GM23338 (cell line): ENCODE measurements at regions not wholly inside any gene's neighbourhood (a gene's known extent, or its start where the extent isn't known, plus 50 kb on each side); places are given as distances from the start of the nearest gene placed in this dataset.

ENCODE experiments used
- ATAC-seq: fragments of 200-7000 bp; cut with Tn5 transposase; 3 replicates; pipeline ENCODE4 v1.9.1; 2020
- DNase-seq: peaks from one replicate; pipeline ENCODE4 v3.0.0-alpha.2; 2015; ENCODE audit warnings: low spot score
- H2AFZ ChIP-seq: fragments of 200-600 bp; sonication (generic); 2 replicates; pipeline ENCODE4 v1.8.0; 2016; ENCODE audit warnings: antibody characterized with exemption, mild to moderate bottlenecking, moderate library complexity
- H3F3A ChIP-seq: fragments of 200-600 bp; sonication (generic); replicated peaks from 2 replicates; pipeline ENCODE4 v1.8.0; 2017; ENCODE audit warnings: antibody characterized with exemption, mixed run types, low read depth
- H3K27ac ChIP-seq: fragments of 200-600 bp; sonication (generic); 2 replicates; pipeline ENCODE4 v1.6.1; 2016; ENCODE audit warnings: low read depth
- H3K27me3 ChIP-seq: fragments of 200-600 bp; sonication (generic); 2 replicates; pipeline ENCODE4 v1.8.0; 2016; ENCODE audit warnings: mild to moderate bottlenecking, mixed run types, moderate library complexity; ENCODE audit not compliant: insufficient read depth
- H3K36me3 ChIP-seq: fragments of 200-600 bp; sonication (generic); 2 replicates; pipeline ENCODE4 v1.8.0; 2016; ENCODE audit warnings: mild to moderate bottlenecking; ENCODE audit not compliant: insufficient read depth
- H3K4me1 ChIP-seq: fragments of 200-600 bp; sonication (generic); 2 replicates; pipeline ENCODE4 v1.8.0; 2016; ENCODE audit warnings: mild to moderate bottlenecking, moderate library complexity; ENCODE audit not compliant: insufficient read depth
- H3K4me2 ChIP-seq: fragments of 200-600 bp; sonication (generic); 2 replicates; pipeline ENCODE4 v1.7.1; 2017; ENCODE audit warnings: mixed run types
- H3K4me3 ChIP-seq: fragments of 200-600 bp; sonication (generic); 2 replicates; pipeline ENCODE4 v1.6.1; 2016; ENCODE audit warnings: mixed run types
- H3K79me2 ChIP-seq: fragments of 200-600 bp; sonication (generic); replicated peaks from 2 replicates; pipeline ENCODE4 v1.8.0; 2017; ENCODE audit warnings: mild to moderate bottlenecking; ENCODE audit not compliant: insufficient read depth
- H3K9me2 ChIP-seq: fragments of 200-600 bp; sonication (generic); 2 replicates; pipeline ENCODE4 v1.8.0; 2017; ENCODE audit not compliant: insufficient read depth
- H4K20me1 ChIP-seq: fragments of 200-600 bp; sonication (generic); replicated peaks from 2 replicates; pipeline ENCODE4 v1.8.0; 2017; ENCODE audit warnings: mild to moderate bottlenecking; ENCODE audit not compliant: insufficient read depth
- H3K27ac Mint-ChIP-seq: 2 replicates; pipeline ENCODE4 v1.8.0; 2020; ENCODE audit warnings: inconsistent platforms, mild to moderate bottlenecking, moderate library complexity, mixed read lengths
- H3K27me3 Mint-ChIP-seq: 3 replicates; pipeline ENCODE4 v1.8.0; 2022; ENCODE audit warnings: low read depth, mild to moderate bottlenecking, moderate library complexity, mixed read lengths, inconsistent platforms; ENCODE audit not compliant: insufficient read depth, poor library complexity
- H3K36me3 Mint-ChIP-seq: 3 replicates; pipeline ENCODE4 v1.8.0; 2021; ENCODE audit warnings: low read depth, mild to moderate bottlenecking, inconsistent platforms, moderate library complexity, mixed read lengths
- H3K4me1 Mint-ChIP-seq: 3 replicates; pipeline ENCODE4 v1.8.0; 2020; ENCODE audit warnings: mild to moderate bottlenecking, inconsistent platforms, mixed read lengths
- H3K4me3 Mint-ChIP-seq: 3 replicates; pipeline ENCODE4 v1.8.0; 2021; ENCODE audit warnings: moderate library complexity, mild to moderate bottlenecking, inconsistent platforms, mixed read lengths
- H3K9me3 Mint-ChIP-seq: 3 replicates; pipeline ENCODE4 v1.8.0; 2020; ENCODE audit warnings: moderate library complexity, mild to moderate bottlenecking, inconsistent platforms, mixed read lengths
- EZH2 ChIP-seq: fragments of 200-600 bp; sonication (generic); IDR thresholded peaks from one replicate; pipeline ENCODE4 v1.8.0; 2017; ENCODE audit warnings: antibody characterized with exemption, mild to moderate bottlenecking, low read depth; ENCODE audit not compliant: unreplicated experiment
- EZH2phosphoT487 ChIP-seq: fragments of 200-600 bp; sonication (generic); IDR thresholded peaks from one replicate; pipeline ENCODE4 v1.8.1; 2018; ENCODE audit warnings: antibody characterized with exemption; ENCODE audit not compliant: unreplicated experiment
- NANOG ChIP-seq: IDR thresholded peaks from 2 replicates; pipeline ENCODE4 v1.6.1; 2016; ENCODE audit warnings: antibody characterized with exemption, borderline replicate concordance
- POLR2AphosphoS5 ChIP-seq: IDR thresholded peaks from 2 replicates; pipeline ENCODE4 v1.6.1; 2016; ENCODE audit warnings: antibody characterized with exemption, low read depth
- TF ChIP-seq, protein P1 (sequence below): IDR thresholded peaks from 2 replicates; pipeline ENCODE4 v1.6.1; 2016; ENCODE audit warnings: antibody characterized with exemption
- TF ChIP-seq, protein P2 (sequence below): fragments of 250-450 bp; sonication (Bioruptor Pico); IDR thresholded peaks from 2 replicates; pipeline ENCODE4 v1.5.0; 2020; ENCODE audit warnings: mild to moderate bottlenecking, moderate library complexity
- TF ChIP-seq, protein P3 (sequence below), 2 experiments: fragments of 200-600 bp in 1 of 2; sonication (generic) in 1 of 2; conservative IDR thresholded peaks; 2 replicates each; pipeline versions ENCODE4 v1.5.1 to v1.6.1; 2016 to 2017; ENCODE audit warnings: antibody characterized with exemption in 2 of 2, low read depth in 2 of 2, mild to moderate bottlenecking in 2 of 2, moderate library complexity in 1 of 2

DNA sequence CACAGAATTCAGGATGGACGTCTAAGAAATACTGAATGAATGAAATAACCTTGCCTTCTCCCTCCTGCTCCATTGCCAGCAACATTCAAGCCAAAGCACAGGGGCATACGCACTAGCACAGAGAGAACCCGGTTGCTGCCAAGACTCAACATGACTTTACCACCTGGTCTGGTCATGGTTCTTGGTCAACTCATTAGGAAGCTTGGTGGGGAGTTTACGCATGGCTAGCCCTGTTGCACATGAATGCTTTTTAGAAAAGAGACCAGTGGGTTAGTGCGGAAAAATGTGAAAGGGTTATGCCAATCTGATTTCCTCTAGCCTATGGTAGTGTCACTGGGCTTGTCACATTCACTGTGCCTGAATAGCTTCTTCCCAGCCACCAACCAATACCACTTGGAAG, 187.6 kb upstream of the NEBL start:
- no peaks in the 10 kb centered on the region for H3K4me1 ChIP-seq
- Mint-ChIP-seq H3K4me3 (no peak overlapping the region), H3K9me3 (no peaks in the 10 kb centered on the region), H3K27ac (no peak overlapping the region), H3K27me3 (no peaks in the 10 kb centered on the region), H3K4me1 (no peaks in the 10 kb centered on the region; the same call in 2 of the 3 replicates), H3K36me3 (no peaks in the 10 kb centered on the region)
- 0 out of 2 replicates have a peak, but pooled peaks cover 5% of the 10 kb centered on the region for H3K9me2 ChIP-seq
- no peaks in the 10 kb centered on the region for H3K36me3 ChIP-seq
- H3K4me2 ChIP-seq: no peak overlapping the region
- no peaks in the 10 kb centered on the region for H3K27me3 ChIP-seq
- H3F3A ChIP-seq: no peaks in the 10 kb centered on the region
- H3K4me3 ChIP-seq: no peak overlapping the region
- no peak for DNase-seq
- no peaks in the 10 kb centered on the region for H3K79me2 ChIP-seq
- no peaks in the 10 kb centered on the region for H4K20me1 ChIP-seq
- TF ChIP-seq EZH2: no peak
- TF ChIP-seq, protein P1, sequence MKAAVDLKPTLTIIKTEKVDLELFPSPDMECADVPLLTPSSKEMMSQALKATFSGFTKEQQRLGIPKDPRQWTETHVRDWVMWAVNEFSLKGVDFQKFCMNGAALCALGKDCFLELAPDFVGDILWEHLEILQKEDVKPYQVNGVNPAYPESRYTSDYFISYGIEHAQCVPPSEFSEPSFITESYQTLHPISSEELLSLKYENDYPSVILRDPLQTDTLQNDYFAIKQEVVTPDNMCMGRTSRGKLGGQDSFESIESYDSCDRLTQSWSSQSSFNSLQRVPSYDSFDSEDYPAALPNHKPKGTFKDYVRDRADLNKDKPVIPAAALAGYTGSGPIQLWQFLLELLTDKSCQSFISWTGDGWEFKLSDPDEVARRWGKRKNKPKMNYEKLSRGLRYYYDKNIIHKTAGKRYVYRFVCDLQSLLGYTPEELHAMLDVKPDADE: no peak
- TF ChIP-seq, protein P2, sequence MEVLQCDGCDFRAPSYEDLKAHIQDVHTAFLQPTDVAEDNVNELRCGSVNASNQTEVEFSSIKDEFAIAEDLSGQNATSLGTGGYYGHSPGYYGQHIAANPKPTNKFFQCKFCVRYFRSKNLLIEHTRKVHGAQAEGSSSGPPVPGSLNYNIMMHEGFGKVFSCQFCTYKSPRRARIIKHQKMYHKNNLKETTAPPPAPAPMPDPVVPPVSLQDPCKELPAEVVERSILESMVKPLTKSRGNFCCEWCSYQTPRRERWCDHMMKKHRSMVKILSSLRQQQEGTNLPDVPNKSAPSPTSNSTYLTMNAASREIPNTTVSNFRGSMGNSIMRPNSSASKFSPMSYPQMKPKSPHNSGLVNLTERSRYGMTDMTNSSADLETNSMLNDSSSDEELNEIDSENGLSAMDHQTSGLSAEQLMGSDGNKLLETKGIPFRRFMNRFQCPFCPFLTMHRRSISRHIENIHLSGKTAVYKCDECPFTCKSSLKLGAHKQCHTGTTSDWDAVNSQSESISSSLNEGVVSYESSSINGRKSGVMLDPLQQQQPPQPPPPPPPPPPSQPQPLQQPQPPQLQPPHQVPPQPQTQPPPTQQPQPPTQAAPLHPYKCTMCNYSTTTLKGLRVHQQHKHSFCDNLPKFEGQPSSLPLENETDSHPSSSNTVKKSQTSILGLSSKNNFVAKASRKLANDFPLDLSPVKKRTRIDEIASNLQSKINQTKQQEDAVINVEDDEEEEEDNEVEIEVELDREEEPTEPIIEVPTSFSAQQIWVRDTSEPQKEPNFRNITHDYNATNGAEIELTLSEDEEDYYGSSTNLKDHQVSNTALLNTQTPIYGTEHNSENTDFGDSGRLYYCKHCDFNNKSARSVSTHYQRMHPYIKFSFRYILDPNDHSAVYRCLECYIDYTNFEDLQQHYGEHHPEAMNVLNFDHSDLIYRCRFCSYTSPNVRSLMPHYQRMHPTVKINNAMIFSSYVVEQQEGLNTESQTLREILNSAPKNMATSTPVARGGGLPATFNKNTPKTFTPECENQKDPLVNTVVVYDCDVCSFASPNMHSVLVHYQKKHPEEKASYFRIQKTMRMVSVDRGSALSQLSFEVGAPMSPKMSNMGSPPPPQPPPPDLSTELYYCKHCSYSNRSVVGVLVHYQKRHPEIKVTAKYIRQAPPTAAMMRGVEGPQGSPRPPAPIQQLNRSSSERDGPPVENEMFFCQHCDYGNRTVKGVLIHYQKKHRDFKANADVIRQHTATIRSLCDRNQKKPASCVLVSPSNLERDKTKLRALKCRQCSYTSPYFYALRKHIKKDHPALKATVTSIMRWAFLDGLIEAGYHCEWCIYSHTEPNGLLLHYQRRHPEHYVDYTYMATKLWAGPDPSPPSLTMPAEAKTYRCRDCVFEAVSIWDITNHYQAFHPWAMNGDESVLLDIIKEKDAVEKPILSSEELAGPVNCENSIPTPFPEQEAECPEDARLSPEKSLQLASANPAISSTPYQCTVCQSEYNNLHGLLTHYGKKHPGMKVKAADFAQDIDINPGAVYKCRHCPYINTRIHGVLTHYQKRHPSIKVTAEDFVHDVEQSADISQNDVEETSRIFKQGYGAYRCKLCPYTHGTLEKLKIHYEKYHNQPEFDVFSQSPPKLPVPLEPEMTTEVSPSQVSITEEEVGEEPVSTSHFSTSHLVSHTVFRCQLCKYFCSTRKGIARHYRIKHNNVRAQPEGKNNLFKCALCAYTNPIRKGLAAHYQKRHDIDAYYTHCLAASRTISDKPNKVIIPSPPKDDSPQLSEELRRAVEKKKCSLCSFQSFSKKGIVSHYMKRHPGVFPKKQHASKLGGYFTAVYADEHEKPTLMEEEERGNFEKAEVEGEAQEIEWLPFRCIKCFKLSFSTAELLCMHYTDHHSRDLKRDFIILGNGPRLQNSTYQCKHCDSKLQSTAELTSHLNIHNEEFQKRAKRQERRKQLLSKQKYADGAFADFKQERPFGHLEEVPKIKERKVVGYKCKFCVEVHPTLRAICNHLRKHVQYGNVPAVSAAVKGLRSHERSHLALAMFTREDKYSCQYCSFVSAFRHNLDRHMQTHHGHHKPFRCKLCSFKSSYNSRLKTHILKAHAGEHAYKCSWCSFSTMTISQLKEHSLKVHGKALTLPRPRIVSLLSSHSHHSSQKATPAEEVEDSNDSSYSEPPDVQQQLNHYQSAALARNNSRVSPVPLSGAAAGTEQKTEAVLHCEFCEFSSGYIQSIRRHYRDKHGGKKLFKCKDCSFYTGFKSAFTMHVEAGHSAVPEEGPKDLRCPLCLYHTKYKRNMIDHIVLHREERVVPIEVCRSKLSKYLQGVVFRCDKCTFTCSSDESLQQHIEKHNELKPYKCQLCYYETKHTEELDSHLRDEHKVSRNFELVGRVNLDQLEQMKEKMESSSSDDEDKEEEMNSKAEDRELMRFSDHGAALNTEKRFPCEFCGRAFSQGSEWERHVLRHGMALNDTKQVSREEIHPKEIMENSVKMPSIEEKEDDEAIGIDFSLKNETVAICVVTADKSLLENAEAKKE (CRISPR knock-in tag): no peak
- no peak for TF ChIP-seq EZH2phosphoT487
- TF ChIP-seq, protein P3, sequence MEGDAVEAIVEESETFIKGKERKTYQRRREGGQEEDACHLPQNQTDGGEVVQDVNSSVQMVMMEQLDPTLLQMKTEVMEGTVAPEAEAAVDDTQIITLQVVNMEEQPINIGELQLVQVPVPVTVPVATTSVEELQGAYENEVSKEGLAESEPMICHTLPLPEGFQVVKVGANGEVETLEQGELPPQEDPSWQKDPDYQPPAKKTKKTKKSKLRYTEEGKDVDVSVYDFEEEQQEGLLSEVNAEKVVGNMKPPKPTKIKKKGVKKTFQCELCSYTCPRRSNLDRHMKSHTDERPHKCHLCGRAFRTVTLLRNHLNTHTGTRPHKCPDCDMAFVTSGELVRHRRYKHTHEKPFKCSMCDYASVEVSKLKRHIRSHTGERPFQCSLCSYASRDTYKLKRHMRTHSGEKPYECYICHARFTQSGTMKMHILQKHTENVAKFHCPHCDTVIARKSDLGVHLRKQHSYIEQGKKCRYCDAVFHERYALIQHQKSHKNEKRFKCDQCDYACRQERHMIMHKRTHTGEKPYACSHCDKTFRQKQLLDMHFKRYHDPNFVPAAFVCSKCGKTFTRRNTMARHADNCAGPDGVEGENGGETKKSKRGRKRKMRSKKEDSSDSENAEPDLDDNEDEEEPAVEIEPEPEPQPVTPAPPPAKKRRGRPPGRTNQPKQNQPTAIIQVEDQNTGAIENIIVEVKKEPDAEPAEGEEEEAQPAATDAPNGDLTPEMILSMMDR (conservative IDR thresholded peaks at IDR 0.05; ENCODE audit: low read depth in 2 of 2): no peak
- no peak for TF ChIP-seq POLR2AphosphoS5
- no peak for TF ChIP-seq NANOG
- H3K27ac ChIP-seq: no peak overlapping the region
- no peak overlapping the region for H2AFZ ChIP-seq
- ATAC-seq: no peak
